Neural cell (in vitro differentiated cells): ENCODE measurements at regions not wholly inside any gene's neighbourhood (a gene's known extent, or its start where the extent isn't known, plus 50 kb on each side); places are given as distances from the start of the nearest gene placed in this dataset.

Experiments
- H2AFZ ChIP-seq: fragments of 200-600, 300-800 bp; sonication (generic), shearing (Covaris generic); 2 replicates; pipeline ENCODE4 v1.6.0; 2014; ENCODE audit warnings: low read depth, mild to moderate bottlenecking, antibody characterized with exemption, low read length, moderate library complexity
- H3F3A ChIP-seq: fragments of 200-600 bp; shearing (Covaris generic); 2 replicates; pipeline ENCODE4 v1.6.1; 2016; ENCODE audit warnings: mild to moderate bottlenecking, moderate library complexity, mixed read lengths, antibody characterized with exemption, low read length; ENCODE audit not compliant: insufficient read depth, poor library complexity, severe bottlenecking
- H3K27ac ChIP-seq: fragments of 200-600, 300-800 bp; sonication (generic), shearing (Covaris generic); 2 replicates; pipeline ENCODE4 v1.5.1; 2014; ENCODE audit warnings: mild to moderate bottlenecking, low read length, moderate library complexity
- H3K27me3 ChIP-seq: fragments of 300-800, 200-600 bp; sonication (generic), shearing (Covaris generic); 2 replicates; pipeline ENCODE4 v1.6.0; 2014; ENCODE audit warnings: mild to moderate bottlenecking, low read depth, low read length, moderate library complexity; ENCODE audit not compliant: insufficient read depth
- H3K36me3 ChIP-seq: fragments of 300-800, 200-600 bp; sonication (generic), shearing (Covaris generic); 2 replicates; pipeline ENCODE4 v1.5.1; 2014; ENCODE audit warnings: mild to moderate bottlenecking, antibody characterized with exemption, low read length, moderate library complexity; ENCODE audit not compliant: insufficient read depth
- H3K4me2 ChIP-seq: fragments of 300-800, 200-600 bp; sonication (generic), shearing (Covaris generic); 2 replicates; pipeline ENCODE4 v1.6.0; 2014; ENCODE audit warnings: mild to moderate bottlenecking, low read length
- H3K4me3 ChIP-seq: fragments of 300-800, 200-600 bp; sonication (generic), shearing (Covaris generic); 2 replicates; pipeline ENCODE4 v1.5.1; 2014; ENCODE audit warnings: mild to moderate bottlenecking, low read length, moderate library complexity
- H3K79me2 ChIP-seq: fragments of 200-600 bp; shearing (Covaris generic); replicated peaks from 2 replicates; pipeline ENCODE4 v1.6.0; 2014; ENCODE audit warnings: mild to moderate bottlenecking, low read length, moderate library complexity; ENCODE audit not compliant: insufficient read depth
- H3K9ac ChIP-seq: fragments of 300-800, 200-600 bp; sonication (generic), shearing (Covaris generic); 2 replicates; pipeline ENCODE4 v1.6.1; 2016; ENCODE audit warnings: mild to moderate bottlenecking, low read length, mixed read lengths
- H3K9me2 ChIP-seq: fragments of 200-600 bp; shearing (Covaris generic); 2 replicates; pipeline ENCODE4 v1.6.1; 2016; ENCODE audit warnings: mild to moderate bottlenecking, low read length, mixed read lengths; ENCODE audit not compliant: insufficient read depth
- H3K9me3 ChIP-seq: fragments of 200-600, 300-800 bp; sonication (generic), shearing (Covaris generic); 2 replicates; pipeline ENCODE4 v1.6.1; 2016; ENCODE audit warnings: mild to moderate bottlenecking, mixed run types, low read length, moderate library complexity, mixed read lengths
- H4K20me1 ChIP-seq: fragments of 200-600 bp; shearing (Covaris generic); 2 replicates; pipeline ENCODE4 v1.6.1; 2016; ENCODE audit warnings: mild to moderate bottlenecking, mixed run types; ENCODE audit not compliant: insufficient read depth
- EP300 ChIP-seq: fragments of 450-650 bp; conservative IDR thresholded peaks from 2 replicates; pipeline ENCODE4 v1.6.1; 2014; ENCODE audit warnings: antibody characterized with exemption, mild to moderate bottlenecking, moderate library complexity; ENCODE audit not compliant: poor library complexity, severe bottlenecking
- EZH2 ChIP-seq: fragments of 200-600, 300-800 bp; shearing (Covaris generic), sonication (generic); IDR thresholded peaks from 2 replicates; pipeline ENCODE4 v1.6.1; 2014; ENCODE audit warnings: antibody characterized with exemption, low read length, borderline replicate concordance, mild to moderate bottlenecking; ENCODE audit not compliant: insufficient read depth, poor library complexity, severe bottlenecking
- MXI1 ChIP-seq: fragments of 450-650 bp; conservative IDR thresholded peaks from 2 replicates; pipeline ENCODE4 v1.6.1; 2014; ENCODE audit warnings: antibody characterized with exemption, mild to moderate bottlenecking; ENCODE audit not compliant: poor library complexity, severe bottlenecking
- POLR2AphosphoS5 ChIP-seq: IDR thresholded peaks from 2 replicates; pipeline ENCODE4 v1.6.1; 2012
- RAD21 ChIP-seq: fragments of 450-650 bp; conservative IDR thresholded peaks from 2 replicates; pipeline ENCODE4 v1.6.1; 2014; ENCODE audit warnings: antibody characterized with exemption, mild to moderate bottlenecking, moderate library complexity
- SMC3 ChIP-seq: fragments of 450-650 bp; conservative IDR thresholded peaks from 2 replicates; pipeline ENCODE4 v1.6.1; 2014; ENCODE audit warnings: antibody characterized with exemption, mild to moderate bottlenecking, moderate library complexity; ENCODE audit not compliant: poor library complexity
- TAF1 ChIP-seq: IDR thresholded peaks from 2 replicates; pipeline ENCODE4 v1.6.1; 2012; ENCODE audit warnings: low read depth
- TF ChIP-seq, protein P1 (sequence below): IDR thresholded peaks from 2 replicates; pipeline ENCODE4 v1.6.1; 2012; ENCODE audit warnings: borderline replicate concordance
- TF ChIP-seq, protein P2 (sequence below): fragments of 450-650 bp; IDR thresholded peaks from 2 replicates; pipeline ENCODE4 v1.5.1; 2014; ENCODE audit warnings: antibody characterized with exemption, mild to moderate bottlenecking, moderate library complexity; ENCODE audit not compliant: poor library complexity, severe bottlenecking

DNA sequence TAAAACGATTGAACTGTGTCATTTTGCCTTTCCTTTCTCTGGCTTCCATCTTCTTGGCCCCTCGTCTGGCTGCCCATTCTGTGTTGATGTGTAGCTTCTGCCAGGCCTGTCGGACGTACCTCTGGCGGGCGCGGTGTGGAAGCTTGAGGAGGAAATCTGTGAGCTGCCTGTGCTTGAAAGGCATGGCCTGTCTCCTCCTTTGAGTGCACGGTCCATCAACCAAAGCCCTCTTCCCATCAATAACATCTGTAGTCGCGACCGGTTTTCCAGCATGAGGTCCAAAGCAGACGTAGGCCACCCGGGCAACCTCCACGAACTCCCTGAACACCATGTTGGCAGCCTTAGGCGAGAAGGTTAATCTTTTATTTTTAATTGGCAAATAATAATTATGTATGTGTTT lies 202.7 kb downstream of the CRLF2 start:
- Histone ChIP-seq H4K20me1 (no peaks in the 10 kb centered on the region), H3K4me2 (no peak overlapping the region)

DNA sequence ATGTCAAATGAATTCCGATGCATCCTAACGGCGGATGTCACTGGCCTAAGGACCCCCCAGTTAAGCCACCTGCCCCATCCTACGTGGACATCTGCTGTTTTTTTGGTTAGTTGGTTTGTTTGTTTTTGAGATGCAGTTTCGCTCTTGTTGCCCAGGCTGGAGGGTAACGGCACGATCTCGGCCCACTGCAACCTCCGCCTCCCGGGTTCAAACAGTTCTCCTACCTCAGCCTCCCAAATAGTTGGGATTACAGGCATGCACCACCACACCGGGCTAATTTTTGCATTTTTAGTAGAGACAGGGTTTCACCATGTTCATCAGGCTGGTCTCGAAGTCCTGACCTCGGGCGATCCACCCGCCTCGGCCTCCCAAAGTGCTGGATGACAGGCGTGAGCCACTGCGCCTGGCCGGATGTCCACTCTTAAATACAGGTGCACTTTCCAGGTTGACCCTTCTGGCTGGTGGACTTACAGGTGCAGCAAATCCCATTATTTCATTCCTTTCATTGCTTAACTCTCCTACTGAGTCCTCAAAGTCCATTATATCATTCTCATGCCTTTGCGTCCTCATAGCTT lies 206.2 kb downstream of the CRLF2 start:
- Histone ChIP-seq H3K9ac (no peak overlapping the region), H3K27me3 (no peaks in the 10 kb centered on the region), H3K27ac (no peak overlapping the region), H3K9me2 (no peaks in the 10 kb centered on the region), H3F3A (no peaks in the 10 kb centered on the region), H3K36me3 (no peaks in the 10 kb centered on the region), H3K9me3 (no peaks in the 10 kb centered on the region), H4K20me1 (no peaks in the 10 kb centered on the region), H3K79me2 (no peaks in the 10 kb centered on the region), H2AFZ (no peak overlapping the region), H3K4me2 (no peak overlapping the region), H3K4me3 (no peak overlapping the region)
- TF ChIP-seq EZH2, result no peak
- no peak for TF ChIP-seq TAF1
- TF ChIP-seq RAD21, result no peak
- TF ChIP-seq SMC3, result no peak
- TF ChIP-seq POLR2AphosphoS5, result no peak
- no peak for TF ChIP-seq MXI1
- no peak for TF ChIP-seq EP300
- TF ChIP-seq, protein P1, sequence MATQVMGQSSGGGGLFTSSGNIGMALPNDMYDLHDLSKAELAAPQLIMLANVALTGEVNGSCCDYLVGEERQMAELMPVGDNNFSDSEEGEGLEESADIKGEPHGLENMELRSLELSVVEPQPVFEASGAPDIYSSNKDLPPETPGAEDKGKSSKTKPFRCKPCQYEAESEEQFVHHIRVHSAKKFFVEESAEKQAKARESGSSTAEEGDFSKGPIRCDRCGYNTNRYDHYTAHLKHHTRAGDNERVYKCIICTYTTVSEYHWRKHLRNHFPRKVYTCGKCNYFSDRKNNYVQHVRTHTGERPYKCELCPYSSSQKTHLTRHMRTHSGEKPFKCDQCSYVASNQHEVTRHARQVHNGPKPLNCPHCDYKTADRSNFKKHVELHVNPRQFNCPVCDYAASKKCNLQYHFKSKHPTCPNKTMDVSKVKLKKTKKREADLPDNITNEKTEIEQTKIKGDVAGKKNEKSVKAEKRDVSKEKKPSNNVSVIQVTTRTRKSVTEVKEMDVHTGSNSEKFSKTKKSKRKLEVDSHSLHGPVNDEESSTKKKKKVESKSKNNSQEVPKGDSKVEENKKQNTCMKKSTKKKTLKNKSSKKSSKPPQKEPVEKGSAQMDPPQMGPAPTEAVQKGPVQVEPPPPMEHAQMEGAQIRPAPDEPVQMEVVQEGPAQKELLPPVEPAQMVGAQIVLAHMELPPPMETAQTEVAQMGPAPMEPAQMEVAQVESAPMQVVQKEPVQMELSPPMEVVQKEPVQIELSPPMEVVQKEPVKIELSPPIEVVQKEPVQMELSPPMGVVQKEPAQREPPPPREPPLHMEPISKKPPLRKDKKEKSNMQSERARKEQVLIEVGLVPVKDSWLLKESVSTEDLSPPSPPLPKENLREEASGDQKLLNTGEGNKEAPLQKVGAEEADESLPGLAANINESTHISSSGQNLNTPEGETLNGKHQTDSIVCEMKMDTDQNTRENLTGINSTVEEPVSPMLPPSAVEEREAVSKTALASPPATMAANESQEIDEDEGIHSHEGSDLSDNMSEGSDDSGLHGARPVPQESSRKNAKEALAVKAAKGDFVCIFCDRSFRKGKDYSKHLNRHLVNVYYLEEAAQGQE, result no peak
- TF ChIP-seq, protein P2, sequence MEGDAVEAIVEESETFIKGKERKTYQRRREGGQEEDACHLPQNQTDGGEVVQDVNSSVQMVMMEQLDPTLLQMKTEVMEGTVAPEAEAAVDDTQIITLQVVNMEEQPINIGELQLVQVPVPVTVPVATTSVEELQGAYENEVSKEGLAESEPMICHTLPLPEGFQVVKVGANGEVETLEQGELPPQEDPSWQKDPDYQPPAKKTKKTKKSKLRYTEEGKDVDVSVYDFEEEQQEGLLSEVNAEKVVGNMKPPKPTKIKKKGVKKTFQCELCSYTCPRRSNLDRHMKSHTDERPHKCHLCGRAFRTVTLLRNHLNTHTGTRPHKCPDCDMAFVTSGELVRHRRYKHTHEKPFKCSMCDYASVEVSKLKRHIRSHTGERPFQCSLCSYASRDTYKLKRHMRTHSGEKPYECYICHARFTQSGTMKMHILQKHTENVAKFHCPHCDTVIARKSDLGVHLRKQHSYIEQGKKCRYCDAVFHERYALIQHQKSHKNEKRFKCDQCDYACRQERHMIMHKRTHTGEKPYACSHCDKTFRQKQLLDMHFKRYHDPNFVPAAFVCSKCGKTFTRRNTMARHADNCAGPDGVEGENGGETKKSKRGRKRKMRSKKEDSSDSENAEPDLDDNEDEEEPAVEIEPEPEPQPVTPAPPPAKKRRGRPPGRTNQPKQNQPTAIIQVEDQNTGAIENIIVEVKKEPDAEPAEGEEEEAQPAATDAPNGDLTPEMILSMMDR, result no peak

More for the DNA sequence above, 202.7 kb downstream of the CRLF2 start:
- no peaks in the 10 kb centered on the region for H3F3A ChIP-seq
- TF ChIP-seq, protein P2, result no peak
- TF ChIP-seq, protein P1, result no peak
- TF ChIP-seq MXI1 (no peak), RAD21 (no peak), POLR2AphosphoS5 (no peak)
- no peaks in the 10 kb centered on the region for H3K27me3 ChIP-seq
- no peak overlapping the region for H3K4me3 ChIP-seq
- no peaks in the 10 kb centered on the region for H3K79me2 ChIP-seq
- no peak overlapping the region for H3K27ac ChIP-seq
- H3K9me3 ChIP-seq, result no peaks in the 10 kb centered on the region
- H3K9ac ChIP-seq, result no peak overlapping the region
- no peaks in the 10 kb centered on the region for H3K36me3 ChIP-seq
- no peak overlapping the region for H2AFZ ChIP-seq
- H3K9me2 ChIP-seq, result no peaks in the 10 kb centered on the region
